Uterus (tissue), 3 donors: ENCODE measurements at regions not wholly inside any gene's neighbourhood (a gene's known extent, or its start where the extent isn't known, plus 50 kb on each side); places are given as distances from the start of the nearest gene placed in this dataset.
"Not testable (repeated sequence)": the region's sequence is repeated elsewhere in the genome, so short reads cannot be mapped to it uniquely, and the experiment has no call there.

Experiments
- DNase-seq, 2 donors: peaks; one replicate each; pipeline ENCODE4 v3.0.0-alpha.2; 2019 to 2020
- H3K27ac ChIP-seq, 2 donors: fragments of 200-600 bp; sonication (generic); 1 replicate in 1 of 2; 2 replicates in 1 of 2; pipeline ENCODE4 v1.5.1; 2016 to 2018
- H3K27me3 ChIP-seq, 2 donors: fragments of 200-600 bp; sonication (generic); one replicate each; pipeline ENCODE4 v1.5.1; 2018 to 2019; ENCODE audit warnings: control low read depth in 1 of 2
- H3K36me3 ChIP-seq, 2 donors: fragments of 200-600 bp; sonication (generic); one replicate each; pipeline ENCODE4 v1.5.1; 2019; ENCODE audit warnings: control low read depth in 1 of 2
- H3K4me1 ChIP-seq, 2 donors: fragments of 200-600 bp; sonication (generic); one replicate each; pipeline ENCODE4 v1.5.1; 2018 to 2019; ENCODE audit warnings: control low read depth in 1 of 2
- H3K4me3 ChIP-seq, 2 donors: fragments of 200-600 bp; sonication (generic); 1 replicate in 1 of 2; 2 replicates in 1 of 2; pipeline ENCODE4 v1.5.1; 2018 to 2019; ENCODE audit warnings: mild to moderate bottlenecking in 1 of 2
- H3K9me3 ChIP-seq, 2 donors: fragments of 200-600 bp; sonication (generic); one replicate each; pipeline ENCODE4 v1.5.1; 2019; ENCODE audit warnings: control low read depth in 1 of 2
- POLR2A ChIP-seq, 2 donors: fragments of 450-650 bp; IDR thresholded peaks; one replicate each; pipeline ENCODE4 v1.6.1; 2016; ENCODE audit warnings: antibody characterized with exemption in 2 of 2, mild to moderate bottlenecking in 1 of 2, moderate library complexity in 1 of 2
- intact Hi-C: fragments of 100-400 bp; cut with DNase I; formaldehyde crosslinking; loops from one replicate; pipeline ENCODE4 v1.15.1; 2023; ENCODE audit warnings: low total_unique reads
- TF ChIP-seq, protein P1 (sequence below), 4 experiments: fragments of 200-600 bp in 2 of 4; fragments of 450-650 bp in 2 of 4; sonication (generic) in 2 of 4; IDR thresholded peaks; one replicate each; pipeline ENCODE4 v1.5.1; 2016 to 2019; ENCODE audit warnings: antibody characterized with exemption in 4 of 4, mild to moderate bottlenecking in 2 of 4, moderate library complexity in 1 of 4
- donor health status: DM: yes; HTN: yes; CAD: no.

DNA sequence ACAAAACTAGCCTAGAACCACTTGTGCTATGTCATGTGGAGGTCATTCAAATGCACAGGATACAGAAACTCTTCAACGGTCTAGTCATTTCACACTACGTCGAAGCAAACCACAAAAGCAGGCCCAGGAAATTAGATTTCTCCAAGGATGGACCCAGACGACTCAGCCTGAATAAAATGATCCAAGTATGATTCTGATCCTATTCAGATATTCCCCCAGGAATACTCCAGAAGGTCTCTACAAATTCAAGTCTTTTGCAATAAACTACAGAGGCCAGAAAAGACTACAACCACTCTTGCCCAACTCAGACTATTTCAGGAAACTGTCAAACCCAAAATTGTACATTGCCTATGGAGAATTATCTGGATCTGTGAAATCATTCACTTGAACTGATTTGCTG, 422.5 kb downstream of the METTL4 start:
- no peaks in the 10 kb centered on the region for H3K36me3 ChIP-seq
- H3K4me3 ChIP-seq: no peak overlapping the region
- DNase-seq: no peak
- TF ChIP-seq POLR2A (IDR thresholded peaks at IDR 0.05): no peak
- TF ChIP-seq, protein P1, sequence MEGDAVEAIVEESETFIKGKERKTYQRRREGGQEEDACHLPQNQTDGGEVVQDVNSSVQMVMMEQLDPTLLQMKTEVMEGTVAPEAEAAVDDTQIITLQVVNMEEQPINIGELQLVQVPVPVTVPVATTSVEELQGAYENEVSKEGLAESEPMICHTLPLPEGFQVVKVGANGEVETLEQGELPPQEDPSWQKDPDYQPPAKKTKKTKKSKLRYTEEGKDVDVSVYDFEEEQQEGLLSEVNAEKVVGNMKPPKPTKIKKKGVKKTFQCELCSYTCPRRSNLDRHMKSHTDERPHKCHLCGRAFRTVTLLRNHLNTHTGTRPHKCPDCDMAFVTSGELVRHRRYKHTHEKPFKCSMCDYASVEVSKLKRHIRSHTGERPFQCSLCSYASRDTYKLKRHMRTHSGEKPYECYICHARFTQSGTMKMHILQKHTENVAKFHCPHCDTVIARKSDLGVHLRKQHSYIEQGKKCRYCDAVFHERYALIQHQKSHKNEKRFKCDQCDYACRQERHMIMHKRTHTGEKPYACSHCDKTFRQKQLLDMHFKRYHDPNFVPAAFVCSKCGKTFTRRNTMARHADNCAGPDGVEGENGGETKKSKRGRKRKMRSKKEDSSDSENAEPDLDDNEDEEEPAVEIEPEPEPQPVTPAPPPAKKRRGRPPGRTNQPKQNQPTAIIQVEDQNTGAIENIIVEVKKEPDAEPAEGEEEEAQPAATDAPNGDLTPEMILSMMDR (IDR thresholded peaks at IDR 0.05): no peak
- no peaks in the 10 kb centered on the region for H3K27me3 ChIP-seq
- H3K4me1 ChIP-seq: no peaks in the 10 kb centered on the region
- H3K27ac ChIP-seq: no peak overlapping the region
- no peaks in the 10 kb centered on the region for H3K9me3 ChIP-seq
- intact Hi-C loops: no loop called here

DNA sequence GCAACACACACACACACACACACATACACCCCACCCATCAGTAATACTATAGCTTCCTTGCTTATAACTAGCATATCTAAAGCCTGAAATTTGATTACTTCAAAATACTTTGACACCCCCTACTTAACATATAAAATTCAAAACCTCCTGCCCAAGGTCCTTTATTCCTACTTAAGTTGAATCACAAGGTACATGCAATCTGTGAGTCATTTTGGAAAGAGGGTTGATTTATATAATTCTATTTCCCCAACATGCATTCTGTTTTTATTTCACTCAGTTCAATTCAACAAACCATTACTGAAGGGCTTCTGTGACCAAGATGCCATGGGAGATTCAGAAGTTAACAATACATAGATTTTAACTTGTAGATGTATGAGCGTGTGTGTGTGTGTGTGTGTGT, 420.7 kb downstream of the METTL4 start:
- intact Hi-C loops: no loop called here
- Histone ChIP-seq H3K9me3 (no peaks in the 10 kb centered on the region), H3K4me1 (no peaks in the 10 kb centered on the region), H3K4me3 (no peak overlapping the region), H3K27me3 (no peaks in the 10 kb centered on the region), H3K27ac (no peak overlapping the region), H3K36me3 (no peaks in the 10 kb centered on the region)
- no peak for TF ChIP-seq POLR2A (IDR thresholded peaks at IDR 0.05)
- TF ChIP-seq, protein P1 (IDR thresholded peaks at IDR 0.05): no peak
- no peak for DNase-seq

DNA sequence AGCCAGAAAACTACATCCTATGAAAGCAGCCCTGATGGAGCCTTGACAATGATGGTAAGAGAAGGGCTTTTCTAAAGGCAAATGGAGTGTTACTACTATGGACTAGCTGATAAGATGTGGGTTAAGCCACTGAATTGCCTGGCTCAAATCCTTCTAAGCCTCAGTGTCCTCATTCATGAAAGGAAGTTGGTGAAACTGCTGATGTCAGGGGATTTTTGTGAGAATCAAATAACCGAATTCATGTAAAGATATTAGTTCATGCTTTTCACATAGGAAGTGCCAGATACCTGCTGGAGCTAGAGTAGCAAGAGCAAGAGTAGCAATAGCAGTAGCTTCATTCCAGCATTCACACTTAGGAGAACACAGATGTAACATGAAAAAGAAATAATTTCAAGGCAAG, 417.0 kb downstream of the METTL4 start:
- TF ChIP-seq, protein P1 (IDR thresholded peaks at IDR 0.05): no peak
- TF ChIP-seq POLR2A (IDR thresholded peaks at IDR 0.05): no peak
- Histone ChIP-seq H3K9me3 (no peaks in the 10 kb centered on the region), H3K4me3 (no peak overlapping the region), H3K27me3 (no peaks in the 10 kb centered on the region), H3K4me1 (no peaks in the 10 kb centered on the region), H3K27ac (no peak overlapping the region), H3K36me3 (no peaks in the 10 kb centered on the region)
- DNase-seq: no peak
- intact Hi-C loops: no loop called here

DNA sequence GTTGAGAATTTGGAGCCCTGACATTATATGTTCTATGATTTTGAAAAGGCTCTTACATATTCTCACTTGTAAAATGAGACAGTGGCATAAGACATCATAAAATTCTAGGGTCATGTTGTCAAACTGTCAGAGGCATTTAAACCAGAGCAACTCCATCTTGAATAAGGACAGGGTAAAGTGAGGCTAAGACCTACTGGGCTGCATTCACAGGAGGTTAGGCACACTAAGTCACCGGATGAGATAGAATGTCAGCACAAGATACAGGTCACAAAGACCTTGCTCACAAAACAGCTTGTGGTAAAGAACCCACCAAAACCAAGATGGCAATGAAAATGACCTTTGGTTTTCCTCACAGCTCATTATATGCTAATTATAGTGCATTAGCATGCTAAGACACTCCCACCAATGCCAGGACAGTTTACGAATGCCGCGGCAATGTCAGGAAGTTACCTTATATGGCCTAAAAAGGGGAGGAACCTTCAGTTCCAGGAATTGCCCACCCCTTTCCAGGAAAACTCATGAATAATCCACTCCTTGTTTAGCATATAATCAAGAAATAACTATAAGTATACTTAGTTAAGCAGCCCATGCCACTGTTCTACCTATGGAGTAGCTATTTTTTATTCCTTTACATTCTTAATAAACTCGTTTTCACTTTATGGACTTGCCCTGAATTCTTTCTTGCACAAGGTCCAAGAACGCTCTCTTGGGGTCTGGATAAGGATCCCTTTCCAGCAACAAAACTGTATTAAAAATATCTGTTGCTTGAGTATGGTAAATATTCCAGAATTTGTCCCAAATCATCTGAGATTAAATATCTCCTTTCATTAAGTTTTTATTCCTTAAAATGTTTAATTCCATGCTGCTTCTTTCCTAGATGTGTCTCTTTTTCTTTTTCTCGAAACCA, 406.4 kb downstream of the METTL4 start:
- no peak overlapping the region for H3K27ac ChIP-seq
- intact Hi-C loops: no loop called here
- H3K4me1 ChIP-seq: no peaks in the 10 kb centered on the region
- H3K27me3 ChIP-seq: no peaks in the 10 kb centered on the region
- no peak overlapping the region for H3K4me3 ChIP-seq
- no peaks in the 10 kb centered on the region for H3K36me3 ChIP-seq
- H3K9me3 ChIP-seq: no peaks in the 10 kb centered on the region
- no peak for DNase-seq
- TF ChIP-seq POLR2A (IDR thresholded peaks at IDR 0.05): no peak
- TF ChIP-seq, protein P1 (IDR thresholded peaks at IDR 0.05): no peak

DNA sequence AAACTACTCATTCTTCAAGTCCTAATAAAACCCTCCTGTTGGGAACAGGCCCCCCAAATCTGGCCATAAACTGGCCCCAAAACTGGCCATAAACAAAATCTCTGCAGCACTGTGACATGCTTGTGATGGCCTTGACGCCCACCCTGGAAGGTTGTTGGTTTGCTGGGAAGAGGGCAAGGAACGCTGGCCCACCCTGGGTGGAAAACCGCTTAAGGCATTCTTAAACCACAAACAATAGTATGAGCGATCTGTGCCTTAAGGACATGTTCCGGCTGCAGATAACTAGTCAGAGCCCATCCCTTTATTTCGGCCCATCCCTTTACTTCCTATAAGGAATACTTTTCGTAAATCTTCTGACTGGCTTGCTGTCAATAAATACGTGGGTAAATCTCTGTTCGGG, 404.4 kb downstream of the METTL4 start:
- H3K4me1 ChIP-seq, H3K36me3 ChIP-seq, H3K4me3 ChIP-seq, H3K27ac ChIP-seq, DNase-seq, H3K27me3 ChIP-seq, H3K9me3 ChIP-seq, intact Hi-C loops: not testable (repeated sequence)
